Stimulated activated naive CD4-positive, alpha-beta T cell (primary cell): ENCODE measurements at regions not wholly inside any gene's neighbourhood (a gene's known extent, or its start where the extent isn't known, plus 50 kb on each side); places are given as distances from the start of the nearest gene placed in this dataset.

Experiments
- DNase-seq, 6 experiments: peaks; one replicate each; lab custom pipeline; 2025; lab: John Stamatoyannopoulos, UW

DNA sequence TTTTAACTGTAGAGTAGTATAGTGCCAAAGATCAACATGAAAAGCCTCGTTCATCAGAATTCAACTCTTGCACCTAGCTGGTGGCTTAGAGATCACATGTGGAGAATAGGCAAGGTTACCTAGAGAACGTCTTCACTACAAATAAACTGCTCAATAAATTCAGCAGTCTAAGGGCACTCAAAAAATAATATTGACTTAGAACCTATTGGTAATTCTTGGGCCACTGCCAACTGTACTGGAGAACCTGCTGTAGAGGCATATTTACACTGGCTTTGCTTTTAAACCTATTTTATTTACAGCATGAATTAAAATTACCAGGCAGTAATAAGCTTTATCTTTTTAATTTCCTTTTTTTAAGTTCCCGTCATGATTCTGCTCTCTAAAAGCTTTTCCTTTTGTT is 343.7 kb downstream of the PDHA2 start:
- no peak for DNase-seq

DNA sequence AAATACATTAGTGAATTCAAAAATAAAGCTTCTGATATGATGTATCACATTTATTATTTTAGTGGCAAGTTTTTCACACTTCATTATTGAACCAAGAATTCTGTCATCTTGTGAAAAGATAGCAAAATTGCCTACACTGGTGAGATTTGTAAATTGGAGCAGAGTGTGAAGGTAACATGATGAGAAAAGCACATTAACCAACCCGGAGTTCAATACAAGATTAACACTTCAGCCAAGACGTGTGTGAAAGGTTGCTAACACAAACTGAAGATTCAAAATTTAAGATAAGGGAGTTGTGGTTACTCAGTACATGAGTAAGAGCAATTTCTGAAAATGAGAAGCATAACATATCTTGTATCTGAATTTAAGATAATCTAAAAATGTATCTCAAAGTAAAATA is 346.7 kb downstream of the PDHA2 start:
- no peak for DNase-seq

DNA sequence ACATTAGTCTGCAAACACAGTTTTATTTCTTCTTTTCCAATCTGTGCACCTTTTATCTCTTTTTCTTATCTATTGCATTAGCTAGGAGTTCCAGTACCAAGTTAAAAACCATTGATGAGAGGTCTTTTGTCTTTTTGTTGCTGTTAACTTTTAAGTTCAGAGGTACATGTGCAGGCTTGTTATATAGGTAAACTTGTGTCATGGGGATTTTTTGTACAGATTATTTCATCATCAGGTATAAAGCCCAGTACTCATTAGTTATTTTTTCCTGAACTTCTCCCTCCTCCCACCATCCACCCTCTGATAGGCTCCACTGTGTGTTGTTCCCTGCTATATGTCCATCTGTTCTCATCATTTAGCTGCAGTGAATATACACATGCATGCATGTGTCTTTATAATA is 349.9 kb downstream of the PDHA2 start:
- no peak for DNase-seq

DNA sequence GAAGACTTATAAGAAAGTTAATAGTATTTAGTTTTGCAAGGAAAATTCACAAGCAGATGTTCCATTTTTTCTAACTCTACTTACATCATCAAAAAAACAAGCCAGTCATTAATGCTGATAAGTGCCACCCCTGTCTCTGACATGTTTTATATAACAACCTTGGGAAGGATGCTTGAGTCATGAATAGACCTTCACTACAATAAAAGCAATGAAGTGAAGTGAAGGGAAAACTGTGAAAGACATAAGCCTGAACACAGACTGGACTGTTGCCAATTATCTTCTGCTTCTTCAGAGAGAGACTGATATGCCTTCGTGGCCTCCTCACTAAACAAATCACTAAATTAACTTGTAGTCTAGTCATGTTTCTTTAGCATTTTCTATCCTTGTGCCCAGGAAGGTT is 353.2 kb downstream of the PDHA2 start:
- DNase-seq: no peak

DNA sequence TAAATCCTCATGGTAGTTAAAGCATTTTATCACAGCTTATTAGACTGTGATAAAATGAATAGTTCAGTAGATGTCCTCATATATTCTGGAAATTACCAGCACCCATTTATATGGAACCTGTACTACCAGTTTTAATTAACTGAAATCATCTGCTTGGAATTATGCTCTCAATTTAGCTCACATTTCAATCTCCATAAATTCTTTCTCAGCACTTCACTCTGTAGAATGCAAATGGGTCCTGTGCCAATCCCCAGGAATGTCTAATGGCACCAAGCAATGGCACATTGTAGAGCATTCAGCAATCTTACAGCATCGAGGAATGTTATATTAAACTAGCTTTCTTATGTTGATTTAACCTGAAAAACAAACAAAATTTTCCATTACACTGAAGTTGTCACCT is 355.1 kb downstream of the PDHA2 start:
- DNase-seq: no peak

DNA sequence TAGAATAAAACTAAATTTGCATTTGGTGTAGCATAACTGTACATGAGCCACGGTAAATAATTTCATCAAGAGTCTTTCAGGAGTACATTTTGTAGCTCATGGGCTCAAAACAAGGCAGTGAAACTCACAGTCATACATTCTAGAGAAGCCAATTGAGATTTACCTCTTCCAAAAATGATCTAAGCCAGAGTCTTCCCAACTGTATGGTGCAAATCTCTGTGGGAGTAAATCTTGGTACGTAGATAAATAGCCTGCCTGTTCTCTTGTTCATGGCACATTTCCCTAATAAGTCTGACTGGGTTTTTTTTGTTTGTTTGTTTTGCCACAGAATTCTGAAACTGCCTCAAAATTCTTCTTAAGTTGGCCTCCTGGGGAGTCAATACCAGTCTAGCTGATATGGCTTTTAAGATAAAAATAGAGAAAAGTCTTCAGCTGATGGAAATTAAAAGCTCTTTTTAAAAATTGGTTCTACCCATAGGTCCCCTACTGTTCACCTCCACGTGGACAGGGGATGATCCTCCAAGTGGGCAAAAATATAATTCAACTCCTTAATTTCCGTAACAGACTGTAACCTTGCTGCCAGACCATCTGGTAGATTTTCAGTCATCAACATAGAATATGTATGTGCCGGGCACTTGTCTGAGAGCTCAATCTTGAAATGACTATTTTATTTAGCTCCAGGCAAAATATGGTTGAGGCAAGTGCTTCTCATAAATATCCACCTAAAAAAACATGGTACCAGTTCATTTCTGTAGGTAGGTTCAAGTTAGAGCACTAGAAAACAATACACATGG is 365.4 kb downstream of the PDHA2 start:
- DNase-seq: no peak

DNA sequence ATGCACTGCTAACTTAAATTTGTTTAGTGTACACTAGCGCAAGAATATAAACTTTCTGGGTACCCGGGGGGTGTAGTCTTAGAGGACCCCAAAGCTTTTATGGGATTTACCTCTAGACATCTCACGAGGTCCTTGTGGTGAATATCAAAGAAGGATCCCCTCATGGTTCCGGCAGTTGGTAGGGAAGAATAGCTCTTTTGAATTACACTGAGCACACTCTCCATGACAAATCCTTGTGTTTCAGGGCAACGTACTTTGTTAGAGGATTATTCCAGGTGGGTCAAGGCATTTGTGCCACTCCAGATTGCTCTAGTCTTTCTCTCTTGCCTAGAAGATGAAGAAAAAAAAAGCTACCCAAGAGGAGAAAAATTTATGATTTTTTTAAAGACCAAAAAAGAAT is 387.6 kb downstream of the PDHA2 start:
- DNase-seq: no peak

DNA sequence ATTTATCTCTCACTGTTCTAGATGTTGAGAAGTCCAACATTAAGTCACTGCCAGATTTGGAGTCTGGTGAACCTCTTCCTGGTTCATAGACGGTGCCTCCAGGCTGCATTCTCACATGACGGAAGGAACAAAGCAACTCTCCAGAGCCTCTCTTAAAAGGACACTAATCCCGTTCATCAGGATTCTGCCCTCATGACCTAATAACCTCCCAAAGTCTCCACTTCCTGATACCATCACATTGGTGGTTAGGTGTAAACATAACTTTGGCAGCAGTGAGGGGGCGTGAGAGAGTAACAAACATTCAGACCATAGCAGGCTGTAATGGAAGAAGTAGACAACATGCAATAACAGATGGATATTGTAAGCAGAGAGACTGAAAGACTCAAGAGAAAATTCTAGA is 388.6 kb downstream of the PDHA2 start:
- DNase-seq: no peak

DNA sequence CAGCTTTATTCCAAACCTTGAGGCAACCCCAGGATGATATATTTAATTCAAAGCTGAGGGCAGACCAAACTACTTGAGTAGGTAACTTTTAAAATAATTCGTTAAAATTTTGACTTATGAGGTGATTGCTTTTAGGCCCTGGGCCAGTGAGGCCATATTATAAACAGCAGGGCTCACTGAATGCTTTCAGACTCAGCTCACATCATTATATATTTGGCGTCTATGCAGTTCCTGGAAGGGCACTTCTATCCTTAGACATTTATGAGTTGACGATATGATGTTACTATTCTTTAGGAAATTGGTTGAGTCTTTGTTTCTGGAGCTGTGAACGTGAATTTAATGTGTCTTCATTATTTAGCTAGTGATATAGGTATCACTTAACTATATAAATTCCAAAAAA is 400.1 kb downstream of the PDHA2 start:
- no peak for DNase-seq

DNA sequence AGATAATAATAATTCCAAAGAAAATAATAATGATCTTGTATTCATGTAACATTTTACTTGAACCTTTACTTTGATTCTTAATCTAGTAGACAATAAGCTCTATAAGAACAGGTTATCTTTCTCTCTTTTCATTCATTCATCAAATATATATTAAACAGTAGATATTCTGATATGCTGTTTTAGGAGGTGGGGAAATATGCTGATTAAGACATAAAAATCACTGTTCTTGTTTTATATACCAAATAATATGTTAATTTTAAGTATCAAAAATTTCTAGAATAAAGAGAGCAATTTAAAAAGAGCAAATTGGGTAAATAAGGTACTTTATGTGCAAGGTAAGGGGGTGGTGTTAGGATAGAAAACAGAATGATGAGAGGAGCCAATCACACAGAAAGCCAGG is 401.9 kb downstream of the PDHA2 start:
- no peak for DNase-seq

DNA sequence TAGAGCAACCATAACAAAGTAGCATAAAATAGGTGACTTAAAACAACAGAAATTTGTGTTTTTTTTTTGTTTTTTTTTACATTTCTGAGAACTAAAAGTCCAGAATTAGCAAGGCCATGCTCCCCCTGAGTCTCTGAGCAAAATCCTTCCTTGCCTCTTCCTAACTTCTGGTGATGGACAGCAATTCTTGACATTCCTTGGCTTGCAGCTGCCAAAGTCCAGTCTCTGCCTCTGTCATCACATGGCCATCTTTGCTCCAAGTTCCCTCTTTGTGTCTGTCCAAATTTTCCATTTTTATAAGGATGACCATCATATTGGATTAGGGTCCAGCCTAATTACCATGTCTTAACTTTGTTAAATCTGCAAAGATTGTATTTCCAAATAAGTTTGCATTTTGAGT is 407.2 kb downstream of the PDHA2 start:
- DNase-seq: no peak

DNA sequence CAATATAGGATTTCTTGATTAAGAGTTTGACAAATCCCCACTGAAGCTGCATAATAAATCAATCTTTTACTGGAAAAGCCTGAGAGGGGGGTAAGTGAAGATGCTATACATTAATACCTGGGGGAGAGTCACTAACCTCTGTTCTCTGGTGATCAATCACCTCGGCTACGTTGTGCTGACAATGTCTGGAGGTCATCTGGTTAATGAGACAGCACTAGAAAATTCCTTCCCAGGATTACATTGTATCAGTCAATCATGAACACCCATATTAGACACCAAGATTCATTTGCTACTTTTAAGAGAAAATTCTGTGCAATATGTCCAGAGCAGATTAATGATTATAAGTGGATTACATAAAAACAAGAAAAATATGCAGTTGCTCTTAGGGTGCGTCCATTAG is 408.3 kb downstream of the PDHA2 start:
- DNase-seq: no peak

DNA sequence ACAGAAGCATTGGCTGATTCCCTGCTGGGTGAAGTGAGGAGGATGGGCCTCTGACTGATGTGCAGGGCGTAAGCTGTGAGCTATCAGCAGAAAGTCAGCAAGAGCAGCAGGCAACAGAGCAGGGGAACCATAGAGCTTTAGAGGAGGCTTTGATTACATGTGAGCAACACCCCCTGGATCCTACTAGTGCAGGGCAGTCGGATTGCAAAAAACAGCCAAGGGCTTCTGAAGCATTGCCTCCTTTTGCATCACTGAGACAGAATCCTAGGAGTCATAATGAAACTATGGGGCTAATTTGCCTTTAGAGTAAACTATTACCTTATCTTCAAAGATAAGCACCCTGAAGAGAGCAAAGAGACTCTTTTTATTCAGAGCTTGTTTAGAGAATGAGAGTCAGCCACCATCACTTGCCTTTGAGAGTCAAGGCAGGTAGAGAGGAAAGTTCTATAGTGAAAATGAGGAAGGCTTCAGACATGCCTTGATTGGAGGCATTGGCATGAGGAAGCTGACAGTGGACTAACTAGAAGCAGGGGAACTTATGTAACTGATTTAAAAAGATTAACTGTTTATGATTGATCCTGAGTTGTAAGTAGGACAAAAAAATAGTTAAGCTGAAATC is 420.3 kb downstream of the PDHA2 start:
- no peak for DNase-seq

DNA sequence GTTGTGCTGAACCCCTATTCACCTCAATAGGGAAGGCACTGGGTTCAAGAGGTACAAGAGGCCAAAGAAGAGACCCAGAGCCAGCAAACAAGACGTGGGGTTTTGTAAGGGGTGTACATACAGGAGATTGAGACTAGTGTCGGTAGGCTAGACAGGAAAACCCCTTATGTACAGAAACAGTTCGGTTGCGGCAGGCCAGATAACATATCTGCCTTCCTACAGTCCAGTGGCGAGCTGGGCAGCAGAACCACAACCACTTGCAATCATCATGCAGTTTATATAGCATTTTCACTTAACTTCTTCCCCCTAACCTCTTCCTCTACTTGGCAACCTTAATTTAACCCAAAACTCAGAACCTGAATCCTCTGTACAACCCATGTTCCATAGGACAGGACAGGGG is 422.2 kb downstream of the PDHA2 start:
- DNase-seq: no peak

DNA sequence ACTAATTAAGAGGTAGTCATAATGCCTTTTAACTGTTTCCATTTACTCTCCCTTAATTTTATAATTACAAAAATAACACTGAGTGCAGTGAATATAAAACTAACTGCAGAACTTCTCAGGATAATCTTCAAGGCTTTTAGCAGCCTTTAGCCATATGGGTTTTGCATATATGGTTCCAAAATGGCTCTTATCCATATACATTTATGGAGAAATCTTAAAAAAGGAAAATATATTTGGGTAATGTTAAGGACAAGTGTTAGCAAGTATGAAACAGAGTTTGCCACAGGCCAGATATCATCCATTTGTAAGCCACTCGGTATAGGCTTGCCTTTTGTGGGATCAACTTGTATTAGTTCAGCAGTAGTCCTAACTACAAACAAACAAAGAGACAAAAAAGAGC is 423.4 kb downstream of the PDHA2 start:
- DNase-seq: no peak

DNA sequence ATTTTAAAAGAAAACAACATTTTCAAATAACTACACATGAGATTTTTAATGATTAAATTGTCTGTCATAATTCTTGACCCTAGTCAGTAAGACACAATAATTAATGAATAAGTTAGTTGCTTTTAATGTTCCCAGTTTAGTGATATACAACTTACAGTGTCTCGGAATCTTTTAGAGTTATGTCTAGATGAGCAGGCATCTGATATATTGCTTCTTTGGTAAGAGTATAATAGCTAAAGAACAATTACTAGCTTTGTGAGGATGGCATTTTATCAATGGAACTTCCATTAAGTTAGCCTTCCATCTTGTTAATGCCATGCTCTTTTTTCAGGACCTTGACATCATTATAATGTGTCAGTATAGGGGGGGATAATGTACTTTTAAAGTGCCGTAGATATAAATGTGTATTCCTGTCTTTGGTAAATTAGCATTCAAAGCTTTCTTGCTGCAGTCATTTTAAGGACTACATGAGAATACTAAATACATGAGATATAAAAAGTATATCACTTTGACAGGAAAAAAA is 425.1 kb downstream of the PDHA2 start:
- DNase-seq: no peak

DNA sequence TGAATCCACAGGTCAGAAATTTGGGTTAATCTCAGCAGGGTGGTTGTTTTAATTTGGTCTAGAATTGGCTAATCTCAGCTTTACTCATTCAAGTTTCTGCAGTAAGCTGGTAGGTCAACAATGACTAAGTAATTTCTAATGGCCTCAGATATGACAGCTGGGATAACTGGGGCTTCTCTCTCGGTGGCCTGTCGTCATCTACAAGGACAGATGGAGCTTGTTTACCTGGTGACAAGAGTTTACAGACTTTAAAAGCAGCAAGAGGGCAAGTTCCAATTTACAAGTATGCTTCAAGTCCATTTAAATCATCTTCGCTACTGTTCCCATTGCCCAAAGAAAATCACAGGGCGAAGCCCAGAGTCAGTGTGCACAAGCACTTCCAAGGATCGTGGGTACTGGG is 453.9 kb downstream of the PDHA2 start:
- DNase-seq: no peak

DNA sequence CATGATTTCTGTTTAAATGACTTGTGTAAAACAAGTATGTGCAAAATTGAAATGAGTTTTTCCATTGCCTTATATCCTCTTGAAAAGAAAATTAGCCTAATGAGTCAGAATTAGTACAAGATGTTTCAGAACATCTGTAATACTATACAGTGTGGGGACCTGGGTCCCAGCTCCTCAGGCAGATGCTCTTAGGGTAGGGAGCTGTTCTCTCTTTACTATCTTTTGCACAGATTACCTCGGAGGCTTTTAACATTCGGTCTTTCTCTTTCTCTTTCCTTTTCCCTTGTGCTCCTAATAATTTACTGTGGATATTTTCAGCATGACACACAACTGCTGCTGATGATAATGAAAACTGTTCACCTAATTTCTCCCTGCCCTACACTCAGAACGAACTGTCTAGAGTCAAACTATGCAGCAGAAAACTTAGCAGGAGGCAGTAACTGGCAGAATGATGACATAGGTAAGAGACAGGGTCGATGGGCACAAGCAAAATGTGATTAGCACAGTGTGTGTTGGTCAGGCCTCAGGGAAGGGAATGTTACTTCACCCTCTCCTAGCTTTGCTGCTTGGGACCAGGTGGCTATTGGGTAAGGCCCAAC is 455.3 kb downstream of the PDHA2 start:
- DNase-seq: no peak

DNA sequence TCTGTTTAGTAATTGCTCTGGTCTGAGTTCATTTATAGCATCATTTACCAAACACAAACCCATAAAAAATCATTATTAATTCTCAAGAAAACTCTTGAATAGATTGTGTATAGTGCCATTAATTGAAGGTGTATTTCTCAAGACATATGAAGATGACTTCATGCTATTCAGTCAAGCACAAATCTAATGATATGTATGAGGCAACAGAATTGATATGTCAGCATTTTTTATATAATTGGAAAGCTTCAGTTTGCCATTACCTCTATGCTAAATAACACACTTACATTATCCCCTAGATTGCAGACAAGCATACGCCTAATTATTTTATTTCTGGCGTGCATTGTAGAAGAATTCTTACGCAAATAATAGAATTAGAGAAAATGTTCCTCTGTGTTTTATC is 461.8 kb downstream of the PDHA2 start:
- no peak for DNase-seq

DNA sequence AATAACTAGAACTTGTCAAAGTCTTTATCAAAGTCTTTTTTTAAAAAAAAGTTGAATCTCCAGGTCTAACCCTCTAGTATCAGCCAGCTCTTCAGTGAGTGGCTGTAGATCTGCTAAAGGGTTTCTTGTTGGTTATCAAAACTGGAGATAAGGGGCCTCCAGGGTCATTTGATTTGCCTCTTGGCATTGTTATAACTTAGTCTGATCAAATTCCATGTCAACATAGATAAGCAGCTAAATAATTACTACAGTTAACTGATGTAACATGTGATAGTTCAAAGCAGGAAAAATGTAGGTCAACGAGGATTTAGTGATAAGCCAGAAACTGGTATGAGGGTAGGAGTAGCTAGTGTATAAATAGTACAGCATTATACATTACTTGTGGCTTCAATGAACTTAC is 465.1 kb downstream of the PDHA2 start:
- no peak for DNase-seq

DNA sequence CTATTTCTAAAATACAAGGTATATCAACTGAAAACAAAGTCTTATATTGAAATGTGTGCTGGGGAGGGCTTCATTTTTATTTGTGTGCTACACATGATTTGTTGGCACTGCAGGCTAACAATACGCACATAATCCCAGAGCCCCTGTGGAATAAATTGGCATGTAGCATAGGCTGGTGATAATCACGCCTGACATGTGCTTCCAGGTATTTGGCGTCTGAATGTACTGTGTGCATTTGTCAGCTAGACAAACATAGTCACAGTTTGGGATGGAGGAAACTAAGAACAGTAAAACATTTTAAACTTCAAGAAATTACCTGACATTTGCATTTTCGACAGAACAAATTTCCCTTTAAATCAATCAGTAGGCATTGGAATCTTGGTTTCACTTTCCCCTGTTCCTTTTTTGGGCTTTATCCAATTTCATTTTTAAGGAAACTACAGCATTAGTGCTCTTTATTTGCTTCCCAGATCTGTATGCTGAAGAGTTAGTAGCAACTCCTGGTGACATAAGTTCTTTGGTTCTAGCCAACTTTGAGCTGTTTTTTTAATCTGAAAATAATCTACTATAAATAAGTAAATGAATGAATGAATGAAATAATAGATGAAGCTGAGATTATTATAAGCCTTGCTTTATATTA is 472.3 kb downstream of the PDHA2 start:
- DNase-seq: no peak

DNA sequence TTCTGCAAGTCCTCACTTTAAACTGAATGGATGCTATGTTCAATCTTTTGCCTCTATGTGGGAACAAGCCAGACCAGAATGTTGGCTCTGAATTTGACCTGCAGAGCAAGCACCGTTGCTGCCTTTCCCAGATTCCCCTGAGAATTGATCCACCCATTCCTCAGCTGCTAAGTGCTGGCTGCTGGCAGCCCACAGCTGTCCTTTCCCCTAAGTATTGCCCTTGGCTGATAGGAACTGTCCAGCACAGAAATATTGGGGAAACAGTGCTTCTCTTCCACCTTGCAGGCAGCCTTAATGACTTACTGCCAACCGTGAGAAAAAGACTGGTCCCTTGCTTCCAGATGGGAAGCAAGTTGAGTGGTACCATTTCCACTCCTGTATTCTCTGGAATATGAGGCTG is 475.9 kb downstream of the PDHA2 start:
- no peak for DNase-seq

DNA sequence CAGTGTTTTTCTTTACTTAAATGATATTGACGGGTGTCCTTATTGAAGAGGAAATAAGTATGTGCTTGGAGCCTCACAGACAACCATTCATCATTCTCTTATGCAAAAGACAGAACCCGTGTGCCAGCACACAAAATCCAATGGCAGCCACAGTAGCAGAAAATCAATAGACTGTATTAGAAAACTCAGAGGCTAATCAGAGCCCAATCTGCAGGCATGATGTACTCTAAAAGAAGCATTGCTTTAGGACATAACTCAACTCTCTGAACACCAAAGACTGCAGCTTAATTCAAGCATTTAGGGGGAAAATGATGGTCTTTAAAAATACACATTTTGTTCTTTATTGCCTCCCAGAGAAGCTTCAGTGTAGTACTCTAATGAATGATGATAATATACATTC is 476.9 kb downstream of the PDHA2 start:
- no peak for DNase-seq
